A673 (cell line): ENCODE measurements at regions not wholly inside any gene's neighbourhood (a gene's known extent, or its start where the extent isn't known, plus 50 kb on each side); places are given as distances from the start of the nearest gene placed in this dataset.

Source experiments
- EZH2 ChIP-seq: fragments of 200-600 bp; sonication (generic); IDR thresholded peaks from 2 replicates; pipeline ENCODE4 v1.6.1; 2017; ENCODE audit warnings: borderline replicate concordance, low read depth, mild to moderate bottlenecking, mixed read lengths, antibody characterized with exemption, low read length; ENCODE audit not compliant: poor library complexity, severe bottlenecking
- TF ChIP-seq, protein P1 (sequence below): fragments of 300-800, 200-600 bp; sonication (generic); conservative IDR thresholded peaks from 2 replicates; pipeline ENCODE4 v1.5.1; 2017; ENCODE audit warnings: low read depth, mild to moderate bottlenecking, antibody characterized with exemption, low read length, moderate library complexity, mixed read lengths

DNA sequence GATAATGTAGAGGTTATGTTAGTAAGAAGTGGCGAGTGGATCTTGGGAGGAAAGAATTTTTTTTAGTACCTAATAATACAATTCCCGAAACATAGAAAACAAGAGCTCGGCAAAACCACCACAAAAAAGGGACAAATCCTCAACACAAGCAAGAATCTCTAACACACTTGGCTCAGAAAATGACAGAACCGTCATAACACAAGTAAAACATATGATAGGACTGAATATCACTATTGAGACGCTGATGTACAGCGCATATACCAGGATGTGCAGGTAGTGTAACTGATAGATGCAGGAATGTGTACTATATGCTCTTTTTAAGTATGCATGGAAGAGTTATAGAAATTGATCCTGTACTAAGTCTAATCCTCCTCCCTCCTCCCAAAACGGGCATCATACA lies 564.5 kb downstream of the BCL11B start:
- TF ChIP-seq, protein P1, sequence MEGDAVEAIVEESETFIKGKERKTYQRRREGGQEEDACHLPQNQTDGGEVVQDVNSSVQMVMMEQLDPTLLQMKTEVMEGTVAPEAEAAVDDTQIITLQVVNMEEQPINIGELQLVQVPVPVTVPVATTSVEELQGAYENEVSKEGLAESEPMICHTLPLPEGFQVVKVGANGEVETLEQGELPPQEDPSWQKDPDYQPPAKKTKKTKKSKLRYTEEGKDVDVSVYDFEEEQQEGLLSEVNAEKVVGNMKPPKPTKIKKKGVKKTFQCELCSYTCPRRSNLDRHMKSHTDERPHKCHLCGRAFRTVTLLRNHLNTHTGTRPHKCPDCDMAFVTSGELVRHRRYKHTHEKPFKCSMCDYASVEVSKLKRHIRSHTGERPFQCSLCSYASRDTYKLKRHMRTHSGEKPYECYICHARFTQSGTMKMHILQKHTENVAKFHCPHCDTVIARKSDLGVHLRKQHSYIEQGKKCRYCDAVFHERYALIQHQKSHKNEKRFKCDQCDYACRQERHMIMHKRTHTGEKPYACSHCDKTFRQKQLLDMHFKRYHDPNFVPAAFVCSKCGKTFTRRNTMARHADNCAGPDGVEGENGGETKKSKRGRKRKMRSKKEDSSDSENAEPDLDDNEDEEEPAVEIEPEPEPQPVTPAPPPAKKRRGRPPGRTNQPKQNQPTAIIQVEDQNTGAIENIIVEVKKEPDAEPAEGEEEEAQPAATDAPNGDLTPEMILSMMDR = no peak
- no peak for TF ChIP-seq EZH2
